IPS-20b (cell line): ENCODE measurements at regions not wholly inside any gene's neighbourhood (a gene's known extent, or its start where the extent isn't known, plus 50 kb on each side); places are given as distances from the start of the nearest gene placed in this dataset.

Experiments
- H3K27ac ChIP-seq: one replicate; pipeline ENCODE4 v1.5.1; 2013; ENCODE audit warnings: low read length
- H3K27me3 ChIP-seq: 2 replicates; pipeline ENCODE4 v1.6.1; 2013; ENCODE audit warnings: mild to moderate bottlenecking, low read length, inconsistent platforms; ENCODE audit not compliant: insufficient read depth
- H3K36me3 ChIP-seq: 2 replicates; pipeline ENCODE4 v1.6.1; 2013; ENCODE audit warnings: low read depth, mild to moderate bottlenecking, inconsistent platforms, low read length, moderate library complexity; ENCODE audit not compliant: insufficient read depth
- H3K4me1 ChIP-seq: 2 replicates; pipeline ENCODE4 v1.6.1; 2013; ENCODE audit warnings: mild to moderate bottlenecking, control low read depth, inconsistent platforms, low read length, moderate library complexity; ENCODE audit not compliant: insufficient read depth
- H3K4me3 ChIP-seq: 2 replicates; pipeline ENCODE4 v1.5.1; 2013; ENCODE audit warnings: mild to moderate bottlenecking, low read length, inconsistent platforms
- H3K9ac ChIP-seq: 2 replicates; pipeline ENCODE4 v1.6.1; 2013; ENCODE audit warnings: low read depth, mild to moderate bottlenecking, inconsistent platforms, low read length, moderate library complexity
- H3K9me3 ChIP-seq: 2 replicates; pipeline ENCODE4 v1.6.1; 2013; ENCODE audit warnings: mild to moderate bottlenecking, low read depth, low read length, inconsistent platforms; ENCODE audit not compliant: insufficient read depth

- Histone ChIP-seq H3K27me3 (no peaks in the 10 kb centered on the region), H3K9ac (no peak overlapping the region), H3K27ac (no peak overlapping the region), H3K4me3 (no peak overlapping the region), H3K36me3 (no peaks in the 10 kb centered on the region), H3K4me1 (no peaks in the 10 kb centered on the region), H3K9me3 (no peaks in the 10 kb centered on the region)
Measured at GRCh38 chr10:53239873-53240272, 467.3 kb upstream of the MBL2 start.

GRCh38 chr10:53236941-53237340 lies 464.4 kb upstream of the MBL2 start:
- Histone ChIP-seq H3K4me1 (no peaks in the 10 kb centered on the region), H3K4me3 (no peak overlapping the region), H3K36me3 (no peaks in the 10 kb centered on the region), H3K9ac (no peak overlapping the region), H3K27me3 (no peaks in the 10 kb centered on the region), H3K27ac (peak overlapping the region; percentile 37), H3K9me3 (no peaks in the 10 kb centered on the region)

GRCh38 chr10:53233749-53234148 lies 461.2 kb upstream of the MBL2 start:
- Histone ChIP-seq H3K4me1 (no peaks in the 10 kb centered on the region), H3K27ac (no peak overlapping the region), H3K4me3 (no peak overlapping the region), H3K27me3 (no peaks in the 10 kb centered on the region), H3K9ac (no peak overlapping the region), H3K9me3 (peaks cover 3% of the 10 kb centered on the region; the same call in 1 of the 2 replicates), H3K36me3 (no peaks in the 10 kb centered on the region)

- Histone ChIP-seq H3K9me3 (peaks cover 3% of the 10 kb centered on the region; the same call in 1 of the 2 replicates), H3K4me3 (no peak overlapping the region), H3K36me3 (no peaks in the 10 kb centered on the region), H3K27ac (no peak overlapping the region), H3K9ac (no peak overlapping the region), H3K27me3 (no peaks in the 10 kb centered on the region), H3K4me1 (no peaks in the 10 kb centered on the region)
Measured at GRCh38 chr10:53230651-53231050, 458.1 kb upstream of the MBL2 start.

DNA sequence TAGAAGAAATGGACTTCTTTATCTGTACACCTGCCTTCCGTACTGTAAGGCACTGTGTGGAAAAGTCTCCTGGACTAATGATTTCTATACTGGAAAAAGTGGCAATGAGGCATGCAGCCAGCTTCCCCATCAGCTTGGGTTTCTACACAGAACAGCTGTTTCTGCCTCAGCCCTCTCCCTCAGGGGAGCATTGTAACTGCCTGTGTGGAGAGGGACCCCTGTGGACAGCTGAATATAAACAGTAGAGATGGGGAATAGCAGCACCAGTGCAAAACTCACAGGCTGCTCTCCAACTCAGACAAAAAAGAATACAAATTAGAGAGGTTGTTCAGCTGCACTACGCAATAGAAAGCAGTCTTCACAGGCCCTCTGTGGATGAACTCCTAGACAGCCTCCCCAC lies 451.3 kb upstream of the MBL2 start:
- Histone ChIP-seq H3K27me3 (no peaks in the 10 kb centered on the region), H3K4me1 (peaks cover 5% of the 10 kb centered on the region; the same call in 1 of the 2 replicates), H3K36me3 (no peaks in the 10 kb centered on the region), H3K9ac (no peak overlapping the region), H3K9me3 (no peaks in the 10 kb centered on the region; the same call in 1 of the 2 replicates), H3K27ac (no peak overlapping the region), H3K4me3 (no peak overlapping the region)

DNA sequence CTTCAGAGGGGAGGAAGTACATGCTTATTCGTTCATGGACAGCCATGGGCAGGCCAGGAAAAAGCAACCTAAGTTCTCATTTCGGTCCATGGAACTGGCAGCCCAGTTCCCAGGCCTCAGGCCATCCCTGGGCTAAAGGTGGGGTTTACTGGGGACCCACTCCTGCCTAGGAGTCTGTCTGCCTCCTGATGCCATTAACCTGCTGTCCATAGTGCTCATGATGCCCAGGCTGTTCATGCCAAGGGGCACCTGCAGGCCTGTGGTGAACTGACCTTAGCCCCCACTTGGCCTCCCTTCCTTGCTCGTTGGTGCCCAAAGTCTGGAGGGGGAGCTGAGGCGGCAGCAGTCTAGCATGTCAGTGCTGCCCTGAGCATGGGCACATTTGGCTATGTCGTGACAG lies 450.2 kb upstream of the MBL2 start:
- H3K9me3 ChIP-seq = no peaks in the 10 kb centered on the region
- no peak overlapping the region for H3K9ac ChIP-seq
- H3K4me3 ChIP-seq = no peak overlapping the region
- H3K27me3 ChIP-seq = no peaks in the 10 kb centered on the region
- no peak overlapping the region for H3K27ac ChIP-seq
- H3K36me3 ChIP-seq = no peaks in the 10 kb centered on the region
- peaks cover 5% of the 10 kb centered on the region; the same call in 1 of the 2 replicates for H3K4me1 ChIP-seq

GRCh38 chr10:53209944-53210611 lies 437.5 kb upstream of the MBL2 start:
- H3K36me3 ChIP-seq = peaks cover 6% of the 10 kb centered on the region; the same call in 1 of the 2 replicates
- H3K9ac ChIP-seq = peak overlapping the region; percentile 42; the same call in 1 of the 2 replicates
- H3K27me3 ChIP-seq = no peaks in the 10 kb centered on the region
- H3K4me3 ChIP-seq = no peak overlapping the region
- H3K27ac ChIP-seq = peak overlapping the region; percentile 4
- peaks cover 7% of the 10 kb centered on the region for H3K9me3 ChIP-seq
- H3K4me1 ChIP-seq = peaks cover 6% of the 10 kb centered on the region; the same call in 1 of the 2 replicates

- Histone ChIP-seq H3K4me3 (no peak overlapping the region), H3K9ac (no peak overlapping the region), H3K27ac (no peak overlapping the region), H3K36me3 (no peaks in the 10 kb centered on the region), H3K9me3 (peaks cover 16% of the 10 kb centered on the region), H3K27me3 (no peaks in the 10 kb centered on the region), H3K4me1 (no peaks in the 10 kb centered on the region)
Measured at GRCh38 chr10:53183733-53184132, 411.1 kb upstream of the MBL2 start.

GRCh38 chr10:53177468-53177867 lies 404.9 kb upstream of the MBL2 start:
- Histone ChIP-seq H3K9me3 (no peaks in the 10 kb centered on the region), H3K4me3 (no peak overlapping the region), H3K4me1 (no peaks in the 10 kb centered on the region), H3K27ac (no peak overlapping the region), H3K36me3 (no peaks in the 10 kb centered on the region), H3K9ac (no peak overlapping the region), H3K27me3 (no peaks in the 10 kb centered on the region)

DNA sequence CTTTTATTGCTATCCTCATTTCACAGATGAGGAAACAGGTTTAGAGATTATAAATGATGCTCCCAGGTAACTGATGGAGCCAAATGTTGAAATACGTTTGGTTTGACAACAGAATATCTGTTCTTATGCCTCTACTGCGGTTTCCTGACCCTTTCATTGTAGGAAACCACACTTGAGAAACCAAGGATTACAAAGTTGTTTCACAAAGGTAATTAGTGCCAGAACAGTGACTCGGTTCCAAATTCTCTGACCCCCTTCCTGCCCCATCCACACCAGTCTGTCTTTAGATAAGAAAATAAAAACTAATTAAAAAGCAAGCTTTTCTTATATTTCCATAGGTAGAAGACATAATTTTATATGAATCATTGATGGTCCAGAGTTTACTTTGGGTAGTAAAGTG lies 393.7 kb upstream of the MBL2 start:
- Histone ChIP-seq H3K4me3 (no peak overlapping the region), H3K27ac (no peak overlapping the region), H3K9ac (no peak overlapping the region), H3K27me3 (no peaks in the 10 kb centered on the region), H3K36me3 (no peaks in the 10 kb centered on the region), H3K4me1 (no peaks in the 10 kb centered on the region), H3K9me3 (no peaks in the 10 kb centered on the region)

DNA sequence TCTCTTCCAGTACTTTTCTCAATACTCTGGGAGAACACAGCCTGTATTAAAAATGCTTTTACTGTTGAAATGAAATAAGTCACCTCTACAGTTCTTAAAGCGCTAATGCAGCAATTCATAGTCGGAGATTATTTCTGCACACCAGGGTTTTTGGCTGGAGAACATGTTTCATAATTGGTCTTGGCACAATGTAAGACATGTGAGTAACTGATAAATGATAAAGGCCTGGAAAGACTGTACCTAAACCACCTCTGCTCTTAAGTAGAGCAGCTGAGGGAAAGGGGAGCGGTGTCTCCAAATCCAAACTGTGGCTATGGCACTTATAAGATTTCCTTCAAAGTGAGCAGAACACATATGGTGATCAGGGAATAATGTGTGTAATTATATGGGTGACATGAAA lies 390.3 kb upstream of the MBL2 start:
- Histone ChIP-seq H3K4me1 (no peaks in the 10 kb centered on the region), H3K27ac (no peak overlapping the region), H3K9me3 (no peaks in the 10 kb centered on the region), H3K9ac (no peak overlapping the region), H3K36me3 (no peaks in the 10 kb centered on the region), H3K27me3 (no peaks in the 10 kb centered on the region), H3K4me3 (no peak overlapping the region)

DNA sequence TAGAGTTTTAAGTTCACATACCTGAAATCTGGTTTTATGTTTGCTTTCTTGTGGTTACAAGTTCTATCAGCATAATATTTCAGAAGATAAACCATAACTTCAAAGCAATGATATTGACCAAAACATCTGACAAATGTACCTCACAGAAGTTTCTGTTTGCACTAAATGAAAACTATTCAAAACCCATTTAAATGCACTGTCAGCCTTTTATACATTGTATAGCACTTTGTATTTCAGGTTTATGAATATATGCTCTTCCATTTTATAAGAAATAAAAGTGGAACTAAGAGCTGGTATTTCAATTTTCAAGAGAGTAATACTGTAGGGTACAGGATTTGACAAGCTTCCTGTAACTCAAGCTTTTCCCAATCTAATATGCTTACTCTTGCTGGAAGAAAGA lies 388.6 kb upstream of the MBL2 start:
- no peak overlapping the region for H3K4me3 ChIP-seq
- no peaks in the 10 kb centered on the region for H3K4me1 ChIP-seq
- no peak overlapping the region for H3K27ac ChIP-seq
- H3K9me3 ChIP-seq = no peaks in the 10 kb centered on the region
- no peak overlapping the region for H3K9ac ChIP-seq
- H3K36me3 ChIP-seq = no peaks in the 10 kb centered on the region
- H3K27me3 ChIP-seq = no peaks in the 10 kb centered on the region
